Upper lobe of right lung (tissue), 1 donor: ENCODE measurements at regions not wholly inside any gene's neighbourhood (a gene's known extent, or its start where the extent isn't known, plus 50 kb on each side); places are given as distances from the start of the nearest gene placed in this dataset.

Experiments
- ATAC-seq: fragments of 200-7000 bp; cut with Tn5 transposase; one replicate; pipeline ENCODE4 v1.9.1; 2020; ENCODE audit warnings: mild to moderate bottlenecking, moderate library complexity
- DNase-seq: peaks from one replicate; pipeline ENCODE4 v3.0.0-alpha.2; 2020
- H3K27ac ChIP-seq: fragments of 200-600 bp; one replicate; pipeline ENCODE4 v1.8.0; 2022
- H3K27me3 ChIP-seq: fragments of 200-600 bp; one replicate; pipeline ENCODE4 v1.8.0; 2022; ENCODE audit warnings: mild to moderate bottlenecking
- H3K36me3 ChIP-seq: fragments of 200-600 bp; one replicate; pipeline ENCODE4 v1.8.0; 2022
- H3K4me1 ChIP-seq: fragments of 200-600 bp; one replicate; pipeline ENCODE4 v1.8.0; 2022
- H3K4me3 ChIP-seq: fragments of 200-600 bp; one replicate; pipeline ENCODE4 v1.8.0; 2022; ENCODE audit warnings: mild to moderate bottlenecking
- H3K9me3 ChIP-seq: fragments of 200-600 bp; one replicate; pipeline ENCODE4 v1.8.0; 2022
- CTCF ChIP-seq: fragments of 200-600 bp; IDR thresholded peaks from one replicate; pipeline ENCODE4 v1.8.0; 2022; ENCODE audit warnings: antibody characterized with exemption
- intact Hi-C: fragments of 100-400 bp; cut with DNase I; formaldehyde crosslinking; loops from one replicate; pipeline ENCODE4 v1.11.0; 2022
- donor health status: DM: no; HTN: yes; CAD: no; lungs with severe emphysema.

GRCh38 chr2:9110893-9111569 lies 95.6 kb upstream of the ASAP2 start:
- intact Hi-C loops, result no loop called here
- Histone ChIP-seq H3K36me3 (no peaks in the 10 kb centered on the region), H3K27me3 (no peaks in the 10 kb centered on the region), H3K27ac (no peak overlapping the region), H3K4me1 (peaks cover 21% of the 10 kb centered on the region), H3K9me3 (no peaks in the 10 kb centered on the region), H3K4me3 (no peak overlapping the region)
- no peak for TF ChIP-seq CTCF
- no peak for ATAC-seq
- no peak for DNase-seq

GRCh38 chr2:9110346-9110884 lies 96.2 kb upstream of the ASAP2 start:
- no peak overlapping the region for H3K4me3 ChIP-seq

GRCh38 chr2:9109871-9110270 lies 96.7 kb upstream of the ASAP2 start:
- no peaks in the 10 kb centered on the region for H3K36me3 ChIP-seq
- H3K4me1 ChIP-seq, result peaks cover 21% of the 10 kb centered on the region
- no peak overlapping the region for H3K4me3 ChIP-seq
- H3K27ac ChIP-seq, result no peak overlapping the region
- intact Hi-C loops, result no loop called here
- ATAC-seq (no peak), DNase-seq (no peak)
- no peaks in the 10 kb centered on the region for H3K27me3 ChIP-seq
- TF ChIP-seq CTCF, result no peak
- no peaks in the 10 kb centered on the region for H3K9me3 ChIP-seq

More at GRCh38 chr2:9110346-9110884, 96.2 kb upstream of the ASAP2 start:
- intact Hi-C loops, result no loop called here
- Histone ChIP-seq H3K36me3 (no peaks in the 10 kb centered on the region), H3K27me3 (no peaks in the 10 kb centered on the region), H3K27ac (no peak overlapping the region), H3K4me1 (peaks cover 21% of the 10 kb centered on the region), H3K9me3 (no peaks in the 10 kb centered on the region)
- ATAC-seq (no peak), DNase-seq (no peak)
- TF ChIP-seq CTCF, result no peak

GRCh38 chr2:9108210-9108967 lies 98.2 kb upstream of the ASAP2 start:
- Histone ChIP-seq H3K27me3 (no peaks in the 10 kb centered on the region), H3K9me3 (no peaks in the 10 kb centered on the region), H3K36me3 (no peaks in the 10 kb centered on the region), H3K27ac (peak overlapping the region; percentile 65), H3K4me1 (peaks cover 21% of the 10 kb centered on the region), H3K4me3 (no peak overlapping the region)
- no peak for DNase-seq
- intact Hi-C loops, result no loop called here
- no peak for TF ChIP-seq CTCF
- ATAC-seq, result peak; percentile 16

- intact Hi-C loops, result no loop called here
- Histone ChIP-seq H3K36me3 (no peaks in the 10 kb centered on the region), H3K27me3 (no peaks in the 10 kb centered on the region), H3K27ac (peak overlapping the region; percentile 65), H3K4me1 (peaks cover 21% of the 10 kb centered on the region), H3K9me3 (no peaks in the 10 kb centered on the region), H3K4me3 (no peak overlapping the region)
- no peak for TF ChIP-seq CTCF
- ATAC-seq, result peak; percentile 80
- DNase-seq, result peak; percentile 85
Observed at GRCh38 chr2:9107168-9108025, 99.2 kb upstream of the ASAP2 start.
